Fibroblast of lung (primary cell): ENCODE measurements at regions not wholly inside any gene's neighbourhood (a gene's known extent, or its start where the extent isn't known, plus 50 kb on each side); places are given as distances from the start of the nearest gene placed in this dataset.

Experiments
- DNase-seq, 2 donors: peaks; one replicate each; pipeline versions ENCODE4 v3.0.0 to v3.0.0-alpha.2; 2010; ENCODE audit warnings: low read depth in 2 of 2
- H2AFZ ChIP-seq: 2 replicates; pipeline ENCODE4 v1.5.1; 2012; ENCODE audit warnings: low read length, control low read depth, inconsistent platforms
- H3K27ac ChIP-seq: 2 replicates; pipeline ENCODE4 v1.5.1; 2011; ENCODE audit warnings: low read length, control low read depth; ENCODE audit not compliant: insufficient read depth
- H3K27me3 ChIP-seq: 2 replicates; pipeline ENCODE4 v1.5.1; 2011; ENCODE audit warnings: mild to moderate bottlenecking, low read length; ENCODE audit not compliant: control insufficient read depth, insufficient read depth
- H3K36me3 ChIP-seq: 2 replicates; pipeline ENCODE4 v1.5.1; 2011; ENCODE audit warnings: low read length; ENCODE audit not compliant: control insufficient read depth, insufficient read depth
- H3K4me1 ChIP-seq: 2 replicates; pipeline ENCODE4 v1.5.1; 2011; ENCODE audit warnings: low read length; ENCODE audit not compliant: control insufficient read depth, insufficient read depth; ENCODE audit errors: extremely low read depth
- H3K4me2 ChIP-seq: 2 replicates; pipeline ENCODE4 v1.5.1; 2011; ENCODE audit warnings: low read length, control low read depth; ENCODE audit not compliant: insufficient read depth; ENCODE audit errors: extremely low read depth
- H3K4me3 ChIP-seq, 4 experiments: fragments of 200-600 bp in 1 of 4; sonication (generic) in 1 of 4; replicated peaks in 1 of 4; 2 replicates each; pipeline ENCODE4 v1.5.1; 2011 to 2016; ENCODE audit warnings: low read length in 4 of 4, low read depth in 3 of 4, mild to moderate bottlenecking in 3 of 4, control low read depth in 2 of 4, inconsistent platforms in 1 of 4, mixed read lengths in 1 of 4; ENCODE audit not compliant: insufficient read depth in 1 of 4; ENCODE audit errors: control extremely low read depth in 1 of 4
- H3K79me2 ChIP-seq: 2 replicates; pipeline ENCODE4 v1.5.1; 2012; ENCODE audit warnings: mild to moderate bottlenecking, low read length, inconsistent platforms; ENCODE audit not compliant: control insufficient read depth, insufficient read depth
- H3K9ac ChIP-seq: 2 replicates; pipeline ENCODE4 v1.5.1; 2011; ENCODE audit warnings: mild to moderate bottlenecking, low read length, control low read depth; ENCODE audit not compliant: insufficient read depth
- H3K9me3 ChIP-seq: 2 replicates; pipeline ENCODE4 v1.5.1; 2012; ENCODE audit warnings: low read depth, low read length; ENCODE audit not compliant: control insufficient read depth, insufficient read depth
- H4K20me1 ChIP-seq: 2 replicates; pipeline ENCODE4 v1.5.1; 2011; ENCODE audit warnings: low read length; ENCODE audit not compliant: control insufficient read depth, insufficient read depth; ENCODE audit errors: extremely low read depth
- CTCF ChIP-seq, 2 donors: IDR thresholded peaks in 1 of 2; conservative IDR thresholded peaks in 1 of 2; 1 replicate in 1 of 2; 2 replicates in 1 of 2; pipeline ENCODE4 v1.5.1; 2011 to 2012; ENCODE audit warnings: low read length in 2 of 2, control low read depth in 1 of 2, inconsistent platforms in 1 of 2, low read depth in 1 of 2, mild to moderate bottlenecking in 1 of 2
- EZH2 ChIP-seq: IDR thresholded peaks from 2 replicates; pipeline ENCODE4 v1.5.1; 2012; ENCODE audit warnings: low read length, control low read depth, mild to moderate bottlenecking; ENCODE audit errors: missing control alignments

GRCh38 chr13:79171141-79172061 is 234.7 kb downstream of the RBM26 start:
- no peak for TF ChIP-seq EZH2
- TF ChIP-seq CTCF (conservative IDR thresholded peaks at IDR 0.05 in 1 of 2, IDR thresholded peaks at IDR 0.05 in 1 of 2; ENCODE audit: low read depth in 1 of 2, low read length in 2 of 2): no peak
- DNase-seq: no peak
- Histone ChIP-seq H3K27me3 (no peaks in the 10 kb centered on the region), H3K27ac (no peak overlapping the region), H4K20me1 (no peaks in the 10 kb centered on the region), H3K9me3 (no peaks in the 10 kb centered on the region), H3K79me2 (no peaks in the 10 kb centered on the region), H3K9ac (no peak overlapping the region), H3K4me3 (no peak overlapping the region), H3K4me1 (no peaks in the 10 kb centered on the region), H3K4me2 (no peak overlapping the region), H3K36me3 (no peaks in the 10 kb centered on the region), H2AFZ (no peak overlapping the region)

DNA sequence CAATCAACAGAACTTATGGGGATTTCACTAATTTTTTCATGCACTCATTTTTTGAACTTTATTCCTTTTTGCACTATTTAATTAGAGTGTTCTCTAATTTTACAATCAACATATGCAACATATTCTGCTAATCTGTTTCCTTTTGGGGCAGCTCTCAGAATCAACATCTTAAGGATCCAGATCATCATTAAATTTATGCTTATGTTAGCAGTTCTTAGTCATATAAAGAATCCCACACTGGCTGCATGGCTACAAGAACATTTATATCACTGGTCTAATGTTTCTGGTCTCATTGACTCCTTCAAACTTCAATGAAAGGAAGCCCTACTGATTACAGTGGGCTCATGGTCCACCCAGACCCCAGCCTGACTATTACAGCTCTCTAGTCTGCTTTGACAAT is 245.2 kb downstream of the RBM26 start:
- H3K4me1 ChIP-seq: no peaks in the 10 kb centered on the region
- no peak overlapping the region for H3K4me2 ChIP-seq
- H3K79me2 ChIP-seq: no peaks in the 10 kb centered on the region
- no peak overlapping the region for H2AFZ ChIP-seq
- TF ChIP-seq EZH2 (no peak), CTCF (conservative IDR thresholded peaks at IDR 0.05 in 1 of 2, IDR thresholded peaks at IDR 0.05 in 1 of 2; ENCODE audit: low read depth in 1 of 2, low read length in 2 of 2) (no peak)
- no peak overlapping the region for H3K27ac ChIP-seq
- H3K27me3 ChIP-seq: no peaks in the 10 kb centered on the region
- no peak for DNase-seq
- no peak overlapping the region for H3K9ac ChIP-seq
- no peaks in the 10 kb centered on the region for H3K9me3 ChIP-seq
- H3K4me3 ChIP-seq: no peak overlapping the region
- no peaks in the 10 kb centered on the region for H4K20me1 ChIP-seq
- no peaks in the 10 kb centered on the region for H3K36me3 ChIP-seq

DNA sequence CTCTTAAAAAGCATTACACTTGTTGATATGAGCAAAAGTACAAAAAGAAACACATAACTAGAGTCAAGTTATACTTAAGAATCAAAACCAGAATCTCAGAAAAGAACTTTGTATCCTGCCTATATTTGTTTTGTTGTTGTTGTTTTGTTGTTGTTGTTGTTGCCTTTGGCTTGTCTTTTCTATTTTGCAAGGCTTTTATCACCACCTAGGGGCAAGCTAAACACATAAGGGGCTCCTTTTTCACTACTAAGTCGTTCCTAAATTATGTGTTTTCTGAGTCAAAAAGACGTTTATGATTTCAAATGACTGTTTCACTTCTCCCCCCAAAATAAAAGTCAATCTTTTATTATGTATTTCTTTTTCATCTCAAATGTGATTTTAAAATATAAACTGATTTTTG is 250.2 kb downstream of the RBM26 start:
- DNase-seq: no peak
- no peak overlapping the region for H3K9ac ChIP-seq
- no peaks in the 10 kb centered on the region for H3K4me1 ChIP-seq
- no peaks in the 10 kb centered on the region for H4K20me1 ChIP-seq
- no peaks in the 10 kb centered on the region for H3K27me3 ChIP-seq
- no peak overlapping the region for H2AFZ ChIP-seq
- no peak overlapping the region for H3K4me3 ChIP-seq
- no peaks in the 10 kb centered on the region for H3K79me2 ChIP-seq
- H3K36me3 ChIP-seq: no peaks in the 10 kb centered on the region
- no peaks in the 10 kb centered on the region for H3K9me3 ChIP-seq
- TF ChIP-seq CTCF (conservative IDR thresholded peaks at IDR 0.05 in 1 of 2, IDR thresholded peaks at IDR 0.05 in 1 of 2; ENCODE audit: low read depth in 1 of 2, low read length in 2 of 2) (no peak), EZH2 (no peak)
- no peak overlapping the region for H3K4me2 ChIP-seq
- H3K27ac ChIP-seq: no peak overlapping the region
